Mesenchymal stem cell (in vitro differentiated cells and primary cell): ENCODE measurements at regions not wholly inside any gene's neighbourhood (a gene's known extent, or its start where the extent isn't known, plus 50 kb on each side); places are given as distances from the start of the nearest gene placed in this dataset.

Source experiments
- DNase-seq: peaks from one replicate; pipeline ENCODE4 v3.0.0-alpha.2; 2013
- H2AFZ ChIP-seq: one replicate; pipeline ENCODE4 v1.6.1; 2013; ENCODE audit warnings: low read depth, mild to moderate bottlenecking, control low read depth, inconsistent platforms, low read length, moderate library complexity
- H2AK5ac ChIP-seq: 2 replicates; pipeline ENCODE4 v1.6.1; 2013; ENCODE audit warnings: low read length, moderate library complexity, mild to moderate bottlenecking, inconsistent platforms; ENCODE audit not compliant: severe bottlenecking
- H2BK120ac ChIP-seq: one replicate; pipeline ENCODE4 v1.6.1; 2013; ENCODE audit warnings: low read depth, mild to moderate bottlenecking, inconsistent platforms, low read length, moderate library complexity
- H2BK12ac ChIP-seq, 2 experiments: one replicate each; pipeline ENCODE4 v1.6.1; 2013; ENCODE audit warnings: inconsistent platforms in 2 of 2, low read length in 2 of 2, mild to moderate bottlenecking in 2 of 2, moderate library complexity in 2 of 2, control low read depth in 1 of 2
- H2BK15ac ChIP-seq: one replicate; pipeline ENCODE4 v1.6.1; 2013; ENCODE audit warnings: mild to moderate bottlenecking, low read depth, inconsistent platforms; ENCODE audit not compliant: poor library complexity, severe bottlenecking
- H2BK5ac ChIP-seq: 2 replicates; pipeline ENCODE4 v1.6.1; 2013; ENCODE audit warnings: low read depth, mild to moderate bottlenecking, low read length, control low read depth, inconsistent platforms; ENCODE audit not compliant: poor library complexity, severe bottlenecking
- H3K14ac ChIP-seq, 2 experiments: one replicate each; pipeline ENCODE4 v1.6.1; 2013; ENCODE audit warnings: inconsistent platforms in 2 of 2, low read length in 2 of 2, control low read depth in 1 of 2, mild to moderate bottlenecking in 1 of 2, moderate library complexity in 1 of 2
- H3K18ac ChIP-seq, 2 experiments: one replicate each; pipeline ENCODE4 v1.6.1; 2013; ENCODE audit warnings: inconsistent platforms in 2 of 2, low read length in 2 of 2, control low read depth in 1 of 2, low read depth in 1 of 2, mild to moderate bottlenecking in 1 of 2
- H3K23ac ChIP-seq, 2 experiments: one replicate each; pipeline ENCODE4 v1.6.1; 2013; ENCODE audit warnings: inconsistent platforms in 2 of 2, low read length in 2 of 2, mild to moderate bottlenecking in 2 of 2, moderate library complexity in 2 of 2, control low read depth in 1 of 2
- H3K27ac ChIP-seq: 2 replicates; pipeline ENCODE4 v1.5.1; 2013; ENCODE audit warnings: mild to moderate bottlenecking, moderate library complexity, low read length, control low read depth, inconsistent platforms; ENCODE audit not compliant: poor library complexity, severe bottlenecking
- H3K27me3 ChIP-seq, 2 experiments: 2 replicates each; pipeline versions ENCODE4 v1.6.1 to v1.7.0; 2013; ENCODE audit warnings: low read length in 2 of 2, mild to moderate bottlenecking in 2 of 2, moderate library complexity in 2 of 2, control low read depth in 1 of 2, inconsistent platforms in 1 of 2; ENCODE audit not compliant: control insufficient read depth in 1 of 2, insufficient read depth in 1 of 2
- H3K36me3 ChIP-seq, 2 experiments: 2 replicates each; pipeline versions ENCODE4 v1.6.1 to v1.7.0; 2013; ENCODE audit warnings: low read length in 2 of 2, control low read depth in 1 of 2, inconsistent platforms in 1 of 2, low read depth in 1 of 2, mild to moderate bottlenecking in 1 of 2; ENCODE audit not compliant: insufficient read depth in 2 of 2, control insufficient read depth in 1 of 2
- H3K4ac ChIP-seq, 2 experiments: one replicate each; pipeline ENCODE4 v1.6.1; 2013; ENCODE audit warnings: inconsistent platforms in 2 of 2, low read length in 2 of 2, mild to moderate bottlenecking in 2 of 2, moderate library complexity in 2 of 2, control low read depth in 1 of 2, low read depth in 1 of 2
- H3K4me1 ChIP-seq: 2 replicates; pipeline ENCODE4 v1.6.1; 2013; ENCODE audit warnings: low read depth, low read length, control low read depth; ENCODE audit not compliant: control insufficient read depth, insufficient read depth
- H3K4me2 ChIP-seq: 2 replicates; pipeline ENCODE4 v1.6.1; 2013; ENCODE audit warnings: low read length, mild to moderate bottlenecking, inconsistent platforms; ENCODE audit not compliant: poor library complexity, severe bottlenecking
- H3K4me3 ChIP-seq, 2 experiments: 2 replicates each; pipeline versions ENCODE4 v1.5.1 to v1.7.0; 2013; ENCODE audit warnings: low read length in 2 of 2, mild to moderate bottlenecking in 2 of 2, control low read depth in 1 of 2, low read depth in 1 of 2; ENCODE audit not compliant: insufficient read depth in 1 of 2
- H3K79me1 ChIP-seq: replicated peaks from 2 replicates; pipeline ENCODE4 v1.6.1; 2013; ENCODE audit warnings: mild to moderate bottlenecking, control low read depth, low read length, inconsistent platforms; ENCODE audit not compliant: poor library complexity, severe bottlenecking
- H3K9ac ChIP-seq: 2 replicates; pipeline ENCODE4 v1.7.0; 2013; ENCODE audit warnings: mild to moderate bottlenecking, low read length, moderate library complexity
- H3K9me3 ChIP-seq: 2 replicates; pipeline ENCODE4 v1.7.0; 2013; ENCODE audit warnings: mild to moderate bottlenecking, low read length; ENCODE audit not compliant: control insufficient read depth
- H4K8ac ChIP-seq: one replicate; pipeline ENCODE4 v1.6.1; 2013; ENCODE audit warnings: inconsistent platforms, mild to moderate bottlenecking, low read length, moderate library complexity
- H4K91ac ChIP-seq: one replicate; pipeline ENCODE4 v1.6.1; 2013; ENCODE audit warnings: mild to moderate bottlenecking, low read length, inconsistent platforms
- WGBS: methylation state at CpG from one replicate; pipeline ENCODE4 v1.1.7; 2013; ENCODE audit warnings: mixed read lengths; 5-methylcytosine and 5-hydroxymethylcytosine counted together

GRCh38 chr21:16367079-16367478 lies 637.3 kb downstream of the USP25 start:
- Histone ChIP-seq H2BK5ac (no peak overlapping the region), H2BK12ac (no peak overlapping the region), H3K9ac (no peak overlapping the region), H3K4me3 (no peak overlapping the region), H3K27ac (no peak overlapping the region), H4K8ac (no peak overlapping the region), H3K4ac (no peak overlapping the region), H3K4me2 (no peak overlapping the region), H3K18ac (no peak overlapping the region), H2AFZ (no peak overlapping the region), H2BK120ac (no peak overlapping the region), H3K23ac (no peak overlapping the region), H4K91ac (no peak overlapping the region), H3K27me3 (no peaks in the 10 kb centered on the region), H3K79me1 (peaks cover 4% of the 10 kb centered on the region), H3K9me3 (no peaks in the 10 kb centered on the region), H2AK5ac (no peak overlapping the region), H3K14ac (no peak overlapping the region), H2BK15ac (no peak overlapping the region), H3K4me1 (no peaks in the 10 kb centered on the region), H3K36me3 (no peaks in the 10 kb centered on the region)
- no peak for DNase-seq
- no CpG with 5 or more reads among the region's 1 CpG for WGBS

DNA sequence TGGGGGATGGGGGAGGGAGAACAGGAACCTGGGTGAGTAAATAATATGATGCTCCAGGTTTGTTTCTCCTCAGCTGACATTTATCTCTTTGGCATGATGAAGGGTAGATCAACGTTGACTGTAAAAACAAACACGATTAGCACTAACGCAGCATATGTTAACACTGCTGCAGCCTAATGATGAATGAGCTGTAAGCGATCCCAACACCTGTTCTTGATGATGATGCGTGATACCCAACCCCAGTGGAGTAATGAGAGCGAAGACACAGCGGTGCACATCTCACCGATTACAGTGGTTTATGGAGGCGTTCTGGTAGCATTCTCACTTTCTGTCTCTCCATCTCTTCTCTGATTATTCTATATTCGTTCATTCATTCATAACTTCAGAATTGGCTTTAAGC lies 640.4 kb downstream of the USP25 start:
- Histone ChIP-seq H3K9me3 (no peaks in the 10 kb centered on the region), H2BK5ac (no peak overlapping the region), H3K4me3 (no peak overlapping the region), H3K27ac (no peak overlapping the region), H3K18ac (no peak overlapping the region), H3K4me2 (no peak overlapping the region), H4K91ac (no peak overlapping the region), H3K23ac (no peak overlapping the region), H2AK5ac (no peak overlapping the region), H3K9ac (no peak overlapping the region), H3K79me1 (peaks cover 8% of the 10 kb centered on the region), H2BK120ac (no peak overlapping the region), H3K36me3 (no peaks in the 10 kb centered on the region), H2BK15ac (no peak overlapping the region), H3K4ac (no peak overlapping the region), H3K27me3 (no peaks in the 10 kb centered on the region), H3K14ac (no peak overlapping the region), H3K4me1 (no peaks in the 10 kb centered on the region), H4K8ac (no peak overlapping the region), H2AFZ (no peak overlapping the region), H2BK12ac (no peak overlapping the region)
- no peak for DNase-seq
- WGBS = 94% methylated on average over 10 of the region's 10 CpGs

DNA sequence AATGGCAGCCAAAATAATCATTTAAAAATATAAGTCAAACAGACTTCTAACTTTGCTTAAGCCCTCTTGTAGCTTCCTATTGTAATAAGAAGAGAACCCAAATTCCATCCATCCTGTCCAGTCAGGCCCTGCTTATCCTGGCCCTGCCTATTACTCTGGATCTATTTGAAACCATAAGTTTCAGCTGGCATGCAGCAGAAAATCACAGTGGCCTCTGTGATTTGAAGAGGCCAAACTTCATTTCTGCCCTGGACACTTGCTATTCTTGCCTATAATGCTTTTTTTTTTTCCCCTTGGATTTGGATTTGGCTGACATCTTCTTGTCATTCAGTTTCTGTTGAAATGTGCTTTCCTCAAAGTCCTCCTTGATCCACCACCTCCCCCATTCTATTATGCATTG lies 642.8 kb downstream of the USP25 start:
- H4K91ac ChIP-seq = no peak overlapping the region
- H2BK15ac ChIP-seq = no peak overlapping the region
- H2BK12ac ChIP-seq = no peak overlapping the region
- no peaks in the 10 kb centered on the region for H3K36me3 ChIP-seq
- no peaks in the 10 kb centered on the region for H3K27me3 ChIP-seq
- H3K27ac ChIP-seq = no peak overlapping the region
- H2AK5ac ChIP-seq = no peak overlapping the region
- no peak overlapping the region for H3K14ac ChIP-seq
- H2BK120ac ChIP-seq = no peak overlapping the region
- no peak overlapping the region for H4K8ac ChIP-seq
- no peak overlapping the region for H3K9ac ChIP-seq
- no peak overlapping the region for H3K23ac ChIP-seq
- no peak overlapping the region for H2BK5ac ChIP-seq
- H3K4me3 ChIP-seq = no peak overlapping the region
- H3K4me2 ChIP-seq = no peak overlapping the region
- H2AFZ ChIP-seq = no peak overlapping the region
- DNase-seq = no peak
- peaks cover 3% of the 10 kb centered on the region for H3K4me1 ChIP-seq
- H3K79me1 ChIP-seq = peaks cover 12% of the 10 kb centered on the region
- H3K18ac ChIP-seq = no peak overlapping the region
- H3K4ac ChIP-seq = no peak overlapping the region
- H3K9me3 ChIP-seq = no peaks in the 10 kb centered on the region

- no peak overlapping the region for H2BK12ac ChIP-seq
- H2BK5ac ChIP-seq = no peak overlapping the region
- no peaks in the 10 kb centered on the region for H3K27me3 ChIP-seq
- no peak overlapping the region for H3K9ac ChIP-seq
- no peak overlapping the region for H3K14ac ChIP-seq
- no peak overlapping the region for H3K23ac ChIP-seq
- H3K9me3 ChIP-seq = no peaks in the 10 kb centered on the region
- H3K36me3 ChIP-seq = no peaks in the 10 kb centered on the region
- H2BK120ac ChIP-seq = no peak overlapping the region
- H3K18ac ChIP-seq = no peak overlapping the region
- no peak overlapping the region for H3K4ac ChIP-seq
- WGBS = 40% methylated on average over 2 of the region's 2 CpGs
- peaks cover 13% of the 10 kb centered on the region for H3K79me1 ChIP-seq
- no peak overlapping the region for H3K27ac ChIP-seq
- H3K4me3 ChIP-seq = no peak overlapping the region
- H4K8ac ChIP-seq = no peak overlapping the region
- H2BK15ac ChIP-seq = no peak overlapping the region
- no peak overlapping the region for H3K4me2 ChIP-seq
- no peak overlapping the region for H4K91ac ChIP-seq
- no peak for DNase-seq
- H2AFZ ChIP-seq = no peak overlapping the region
- H3K4me1 ChIP-seq = peaks cover 3% of the 10 kb centered on the region
- H2AK5ac ChIP-seq = no peak overlapping the region
These were observed 646.9 kb downstream of the USP25 start for GRCh38 chr21:16376673-16377072.
